IMR-90 (cell line): ENCODE measurements at regions not wholly inside any gene's neighbourhood (a gene's known extent, or its start where the extent isn't known, plus 50 kb on each side); places are given as distances from the start of the nearest gene placed in this dataset.

ENCODE experiments used
- BHLHE40 ChIP-seq: fragments of 150-350 bp; IDR thresholded peaks from 2 replicates; pipeline ENCODE4 v1.6.1; 2016; ENCODE audit warnings: mild to moderate bottlenecking, low read depth, low read length
- CEBPB ChIP-seq: IDR thresholded peaks from 2 replicates; pipeline ENCODE4 v1.6.1; 2012; ENCODE audit warnings: low read depth, low read length, improper control_type of control experiment
- CHD1 ChIP-seq: IDR thresholded peaks from 2 replicates; pipeline ENCODE4 v1.6.1; 2012; ENCODE audit warnings: low read depth, low read length, improper control_type of control experiment
- CTCF ChIP-seq: conservative IDR thresholded peaks from 2 replicates; pipeline ENCODE4 v1.5.1; 2012; ENCODE audit warnings: mild to moderate bottlenecking, low read depth, low read length, improper control_type of control experiment
- ELK1 ChIP-seq: fragments of 150-350 bp; IDR thresholded peaks from 2 replicates; pipeline ENCODE4 v1.6.1; 2016; ENCODE audit warnings: low read depth, mild to moderate bottlenecking, low read length, moderate library complexity, borderline replicate concordance
- FOS ChIP-seq: fragments of 150-350 bp; IDR thresholded peaks from 2 replicates; pipeline ENCODE4 v1.6.1; 2016; ENCODE audit warnings: low read depth, low read length
- MXI1 ChIP-seq: IDR thresholded peaks from 2 replicates; pipeline ENCODE4 v1.6.1; 2012; ENCODE audit warnings: low read depth, mild to moderate bottlenecking, low read length, moderate library complexity, borderline replicate concordance
- POLR2A ChIP-seq: IDR thresholded peaks from 2 replicates; pipeline ENCODE4 v1.6.1; 2012; ENCODE audit warnings: mild to moderate bottlenecking, low read depth, low read length
- RAD21 ChIP-seq: IDR thresholded peaks from 2 replicates; pipeline ENCODE4 v1.6.1; 2012; ENCODE audit warnings: low read length, improper control_type of control experiment
- RCOR1 ChIP-seq: IDR thresholded peaks from 2 replicates; pipeline ENCODE4 v1.6.1; 2012; ENCODE audit warnings: mild to moderate bottlenecking, low read length, improper control_type of control experiment; ENCODE audit not compliant: insufficient replicate concordance
- RFX5 ChIP-seq: IDR thresholded peaks from 2 replicates; pipeline ENCODE4 v1.8.0; 2012; ENCODE audit warnings: low read depth, mild to moderate bottlenecking, low read length, moderate library complexity
- SMC3 ChIP-seq: fragments of 150-350 bp; IDR thresholded peaks from 2 replicates; pipeline ENCODE4 v1.6.1; 2016; ENCODE audit warnings: low read depth, mild to moderate bottlenecking, antibody characterized with exemption, low read length, moderate library complexity
- USF2 ChIP-seq: fragments of 150-350 bp; IDR thresholded peaks from 2 replicates; pipeline ENCODE4 v1.6.1; 2017; ENCODE audit warnings: mild to moderate bottlenecking, antibody characterized with exemption, low read length, low read depth

GRCh38 chr5:74281166-74281565 lies 359.4 kb downstream of the ENC1 start:
- TF ChIP-seq CTCF (no peak), POLR2A (no peak), MXI1 (no peak), FOS (no peak), ELK1 (no peak), USF2 (no peak), RAD21 (no peak), CEBPB (no peak), RCOR1 (no peak), RFX5 (no peak), SMC3 (no peak), BHLHE40 (no peak), CHD1 (no peak)
